Prostate gland (tissue), 2 donors: ENCODE measurements at regions not wholly inside any gene's neighbourhood (a gene's known extent, or its start where the extent isn't known, plus 50 kb on each side); places are given as distances from the start of the nearest gene placed in this dataset.

Experiments used
- POLR2A ChIP-seq: fragments of 450-650 bp; IDR thresholded peaks from one replicate; pipeline ENCODE4 v1.6.1; 2016; ENCODE audit warnings: antibody characterized with exemption, mild to moderate bottlenecking
- TF ChIP-seq, protein P1 (sequence below), 4 experiments: fragments of 200-600 bp in 2 of 4; fragments of 450-650 bp in 2 of 4; sonication (generic) in 2 of 4; IDR thresholded peaks; 1 replicate in 3 of 4; 2 replicates in 1 of 4; pipeline ENCODE4 v1.5.1; 2016 to 2019; ENCODE audit warnings: antibody characterized with exemption in 4 of 4, mild to moderate bottlenecking in 2 of 4, moderate library complexity in 2 of 4

DNA sequence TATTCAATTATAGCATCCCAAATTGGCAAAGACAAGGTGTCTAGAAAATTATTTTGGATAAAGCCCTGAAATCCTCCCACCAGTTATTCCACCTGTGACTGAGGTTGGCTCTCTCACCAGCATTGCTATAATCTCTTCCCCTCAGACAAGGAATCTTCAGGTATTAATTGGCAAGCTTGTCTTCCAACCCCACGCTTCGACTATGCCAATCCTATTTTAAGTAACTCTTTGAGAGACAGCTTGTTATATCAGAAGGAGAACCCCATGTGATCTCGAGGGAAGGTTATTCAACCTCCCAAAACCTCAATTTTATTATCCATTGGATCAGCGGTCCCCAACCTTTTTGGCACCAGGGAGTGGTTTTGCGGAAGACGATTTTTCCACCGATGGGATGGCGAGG lies 54.5 kb upstream of the NEDD4L start:
- TF ChIP-seq, protein P1, sequence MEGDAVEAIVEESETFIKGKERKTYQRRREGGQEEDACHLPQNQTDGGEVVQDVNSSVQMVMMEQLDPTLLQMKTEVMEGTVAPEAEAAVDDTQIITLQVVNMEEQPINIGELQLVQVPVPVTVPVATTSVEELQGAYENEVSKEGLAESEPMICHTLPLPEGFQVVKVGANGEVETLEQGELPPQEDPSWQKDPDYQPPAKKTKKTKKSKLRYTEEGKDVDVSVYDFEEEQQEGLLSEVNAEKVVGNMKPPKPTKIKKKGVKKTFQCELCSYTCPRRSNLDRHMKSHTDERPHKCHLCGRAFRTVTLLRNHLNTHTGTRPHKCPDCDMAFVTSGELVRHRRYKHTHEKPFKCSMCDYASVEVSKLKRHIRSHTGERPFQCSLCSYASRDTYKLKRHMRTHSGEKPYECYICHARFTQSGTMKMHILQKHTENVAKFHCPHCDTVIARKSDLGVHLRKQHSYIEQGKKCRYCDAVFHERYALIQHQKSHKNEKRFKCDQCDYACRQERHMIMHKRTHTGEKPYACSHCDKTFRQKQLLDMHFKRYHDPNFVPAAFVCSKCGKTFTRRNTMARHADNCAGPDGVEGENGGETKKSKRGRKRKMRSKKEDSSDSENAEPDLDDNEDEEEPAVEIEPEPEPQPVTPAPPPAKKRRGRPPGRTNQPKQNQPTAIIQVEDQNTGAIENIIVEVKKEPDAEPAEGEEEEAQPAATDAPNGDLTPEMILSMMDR (IDR thresholded peaks at IDR 0.05): no peak
- TF ChIP-seq POLR2A: no peak
